Left lung (tissue), 4 donors: ENCODE measurements at regions not wholly inside any gene's neighbourhood (a gene's known extent, or its start where the extent isn't known, plus 50 kb on each side); places are given as distances from the start of the nearest gene placed in this dataset.
"Not testable (repeated sequence)": the region's sequence is repeated elsewhere in the genome, so short reads cannot be mapped to it uniquely, and the experiment has no call there.

Experiments
- ATAC-seq: fragments of 200-7000 bp; cut with Tn5 transposase; one replicate; pipeline ENCODE4 v1.9.1; 2020; ENCODE audit warnings: moderate library complexity
- DNase-seq, 4 donors: peaks; one replicate each; pipeline ENCODE4 v3.0.0-alpha.2; 2013 to 2020
- H3K27ac ChIP-seq, 2 donors: fragments of 200-600 bp; sonication (generic) in 1 of 2; one replicate each; pipeline versions ENCODE4 v1.5.0 to v1.8.0; 2020 to 2021
- H3K27me3 ChIP-seq, 2 donors: fragments of 200-600 bp; sonication (generic) in 1 of 2; one replicate each; pipeline versions ENCODE4 v1.5.0 to v1.8.0; 2020 to 2021
- H3K36me3 ChIP-seq, 2 donors: fragments of 200-600 bp; sonication (generic) in 1 of 2; one replicate each; pipeline versions ENCODE4 v1.5.0 to v1.8.0; 2020 to 2021
- H3K4me1 ChIP-seq, 2 donors: fragments of 200-600 bp; one replicate each; pipeline ENCODE4 v1.8.0; 2021
- H3K4me3 ChIP-seq, 2 donors: fragments of 200-600 bp; sonication (generic) in 1 of 2; one replicate each; pipeline versions ENCODE4 v1.5.0 to v1.8.0; 2020 to 2021; ENCODE audit warnings: mild to moderate bottlenecking in 1 of 2
- H3K9me3 ChIP-seq, 2 donors: fragments of 200-600 bp; sonication (generic) in 1 of 2; one replicate each; pipeline versions ENCODE4 v1.5.0 to v1.8.0; 2020 to 2021
- intact Hi-C, 2 donors: fragments of 100-400 bp; cut with DNase I; formaldehyde crosslinking; loops; one replicate each; pipeline versions ENCODE4 v1.11.2 to v1.14.2; 2022
- TF ChIP-seq, protein P1 (sequence below), 2 donors: fragments of 200-600 bp; sonication (generic) in 1 of 2; IDR thresholded peaks; one replicate each; pipeline versions ENCODE4 v1.5.0 to v1.8.0; 2021; ENCODE audit warnings: antibody characterized with exemption in 2 of 2
- donor health status: DM: no; HTN: yes; CAD: no.
- donor health status: DM: no; HTN: no; CAD: no.

DNA sequence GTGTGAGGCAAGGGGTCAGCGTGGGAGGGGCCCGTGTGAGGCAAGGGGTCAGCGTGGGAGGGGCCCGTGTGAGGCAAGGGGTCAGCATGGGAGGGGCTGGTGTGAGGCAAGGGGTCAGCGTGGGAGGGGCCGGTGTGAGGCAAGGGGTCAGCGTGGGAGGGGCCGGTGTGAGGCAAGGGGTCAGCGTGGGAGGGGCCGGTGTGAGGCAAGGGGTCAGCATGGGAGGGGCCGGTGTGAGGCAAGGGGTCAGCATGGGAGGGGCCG lies 119.2 kb downstream of the SEPTIN14 start:
- H3K36me3 ChIP-seq, H3K27ac ChIP-seq, H3K4me1 ChIP-seq, H3K4me3 ChIP-seq, intact Hi-C loops, H3K9me3 ChIP-seq, H3K27me3 ChIP-seq, DNase-seq, ATAC-seq: not testable (repeated sequence)

DNA sequence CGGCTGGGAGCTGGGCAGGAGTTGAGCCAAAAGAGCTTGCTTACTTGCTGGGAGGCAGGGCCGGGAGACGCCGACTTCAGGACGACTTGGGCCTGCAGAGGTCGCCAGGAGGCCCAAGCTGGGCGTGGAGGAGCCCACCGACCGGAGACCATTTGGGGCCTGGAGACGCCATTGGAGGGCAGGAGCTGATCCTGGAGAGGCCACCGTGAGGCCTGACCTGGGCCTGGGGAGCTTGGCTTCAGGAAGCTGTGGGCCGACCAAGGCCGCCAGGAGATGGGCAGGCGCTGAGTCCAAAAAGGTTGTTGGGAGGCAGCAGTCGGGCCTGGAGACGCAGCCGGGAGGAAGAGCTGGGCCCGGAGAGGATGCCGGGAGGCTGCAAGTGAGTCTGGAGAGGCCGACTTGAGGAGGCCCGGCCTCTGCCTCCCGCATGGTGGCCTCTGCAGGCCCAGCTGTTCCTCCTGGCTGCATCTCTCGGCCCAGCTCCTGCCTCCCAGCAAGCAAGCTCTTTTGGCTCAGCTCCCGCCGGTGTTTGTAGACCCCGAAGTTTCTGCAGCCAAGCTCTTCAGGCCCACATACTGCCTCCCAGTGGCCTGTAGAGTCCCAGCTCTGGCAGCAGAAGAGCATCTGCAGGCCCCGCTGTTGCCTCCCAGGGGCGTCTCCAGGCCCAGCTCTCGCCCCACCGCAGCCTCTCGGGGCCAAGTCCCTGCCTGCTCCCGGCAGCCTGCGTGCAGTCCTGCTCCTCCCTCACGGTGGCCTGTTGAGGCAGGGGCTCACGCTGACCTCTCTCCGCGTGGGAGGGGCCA lies 119.7 kb downstream of the SEPTIN14 start:
- H3K9me3 ChIP-seq, H3K4me1 ChIP-seq, H3K4me3 ChIP-seq, H3K27ac ChIP-seq, H3K27me3 ChIP-seq, H3K36me3 ChIP-seq, intact Hi-C loops, ATAC-seq: not testable (repeated sequence)
- peak in 1 of 4 donors; percentile 79 for DNase-seq

DNA sequence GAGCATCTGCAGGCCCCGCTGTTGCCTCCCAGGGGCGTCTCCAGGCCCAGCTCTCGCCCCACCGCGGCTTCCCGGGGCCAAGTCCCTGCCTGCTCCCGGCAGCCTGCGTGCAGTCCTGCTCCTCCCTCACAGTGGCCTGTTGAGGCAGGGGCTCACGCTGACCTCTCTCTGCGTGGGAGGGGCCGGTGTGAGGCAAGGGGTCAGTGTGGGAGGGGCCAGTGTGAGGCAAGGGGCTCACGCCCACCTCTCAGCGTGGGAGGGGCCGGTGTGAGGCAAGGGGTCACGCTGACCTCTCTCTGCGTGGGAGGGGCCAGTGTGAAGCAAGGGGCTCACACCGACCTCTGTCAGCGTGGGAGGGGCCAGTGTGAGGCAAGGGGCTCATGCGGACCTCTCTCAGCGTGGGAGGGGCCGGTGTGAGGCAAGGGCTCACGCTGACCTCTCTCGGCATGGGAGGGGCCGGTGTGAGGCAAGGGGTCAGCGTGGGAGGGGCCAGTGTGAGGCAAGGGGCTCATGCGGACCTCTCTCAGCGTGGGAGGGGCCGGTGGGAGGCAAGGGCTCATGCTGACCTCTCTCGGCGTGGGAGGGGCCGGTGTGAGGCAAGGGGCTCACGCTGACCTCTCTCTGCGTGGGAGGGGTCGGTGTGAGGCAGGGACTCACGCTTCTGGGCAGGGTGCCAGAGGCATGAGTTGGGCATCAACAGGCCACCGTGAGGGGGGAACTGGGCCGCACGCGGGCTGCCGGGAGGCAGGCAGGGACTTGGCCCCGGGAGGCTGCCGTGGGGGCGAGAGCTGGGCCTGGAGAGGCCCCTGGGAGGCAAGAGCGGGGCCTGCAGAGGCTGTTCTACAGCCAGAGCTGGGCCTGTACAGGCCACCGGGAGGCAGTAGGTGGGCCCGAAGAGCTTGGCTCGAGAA lies 120.6 kb downstream of the SEPTIN14 start:
- intact Hi-C loops, H3K4me1 ChIP-seq, H3K4me3 ChIP-seq, H3K27ac ChIP-seq, ATAC-seq, H3K27me3 ChIP-seq, H3K36me3 ChIP-seq, H3K9me3 ChIP-seq: not testable (repeated sequence)
- DNase-seq: peak in 1 of 4 donors; percentile 1

DNA sequence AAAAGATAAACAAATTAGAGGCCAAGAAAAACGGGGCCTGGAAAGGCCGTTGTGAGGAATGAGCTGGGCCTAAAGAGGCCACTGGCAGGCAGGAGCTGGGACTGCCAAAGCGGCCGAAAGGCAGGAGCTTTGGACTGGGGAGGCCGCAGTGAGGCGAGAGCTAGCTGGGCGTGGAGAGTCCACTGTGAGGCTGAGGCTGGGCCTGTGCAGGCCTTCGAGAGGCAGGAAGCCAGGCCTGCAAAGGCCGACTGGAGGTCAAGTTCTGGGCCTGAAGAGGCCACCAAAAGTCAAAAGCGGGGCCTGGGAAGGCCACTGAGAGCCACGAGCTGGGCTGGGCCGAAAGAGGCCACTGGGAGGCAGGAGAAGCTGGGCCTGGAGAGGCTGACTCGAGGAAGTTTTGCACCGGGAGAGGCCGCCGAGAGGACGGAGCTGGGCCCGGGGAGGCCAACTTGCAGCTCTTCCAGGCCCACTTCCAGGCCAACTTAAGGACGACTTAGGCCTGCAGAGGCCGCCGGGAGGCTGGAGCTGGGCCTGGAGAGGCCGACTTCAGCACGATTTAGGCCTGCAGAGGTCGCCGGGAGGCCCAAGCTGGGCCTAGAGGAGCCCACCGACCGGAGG lies 121.8 kb downstream of the SEPTIN14 start:
- ATAC-seq: not testable (repeated sequence)

DNA sequence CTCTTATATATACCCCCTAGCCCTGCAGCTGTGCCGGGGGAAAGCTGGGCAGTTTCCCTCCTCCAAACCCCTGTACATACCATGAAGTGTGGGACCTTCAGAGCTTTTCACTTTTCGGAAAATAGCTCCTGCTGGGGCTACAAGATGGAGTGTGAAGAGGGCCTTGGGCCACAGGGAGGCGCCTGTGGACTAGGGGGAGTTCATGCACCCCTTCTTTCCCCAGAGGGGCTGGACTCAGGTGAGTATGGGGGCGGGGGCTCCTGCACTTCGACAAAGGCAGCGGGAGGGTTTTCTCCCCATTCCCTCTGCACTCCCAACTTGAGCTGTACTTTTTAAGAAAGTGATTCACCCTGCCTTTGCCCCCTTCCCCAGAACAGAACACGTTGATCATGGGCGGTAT lies 122.5 kb downstream of the SEPTIN14 start:
- H3K4me3 ChIP-seq, H3K9me3 ChIP-seq, H3K27me3 ChIP-seq, H3K36me3 ChIP-seq, ATAC-seq, DNase-seq, H3K27ac ChIP-seq, intact Hi-C loops, H3K4me1 ChIP-seq: not testable (repeated sequence)

More for the DNA sequence above, 121.8 kb downstream of the SEPTIN14 start:
- H3K36me3 ChIP-seq, H3K9me3 ChIP-seq, H3K4me3 ChIP-seq, intact Hi-C loops, H3K27ac ChIP-seq, H3K4me1 ChIP-seq, DNase-seq, H3K27me3 ChIP-seq: not testable (repeated sequence)

DNA sequence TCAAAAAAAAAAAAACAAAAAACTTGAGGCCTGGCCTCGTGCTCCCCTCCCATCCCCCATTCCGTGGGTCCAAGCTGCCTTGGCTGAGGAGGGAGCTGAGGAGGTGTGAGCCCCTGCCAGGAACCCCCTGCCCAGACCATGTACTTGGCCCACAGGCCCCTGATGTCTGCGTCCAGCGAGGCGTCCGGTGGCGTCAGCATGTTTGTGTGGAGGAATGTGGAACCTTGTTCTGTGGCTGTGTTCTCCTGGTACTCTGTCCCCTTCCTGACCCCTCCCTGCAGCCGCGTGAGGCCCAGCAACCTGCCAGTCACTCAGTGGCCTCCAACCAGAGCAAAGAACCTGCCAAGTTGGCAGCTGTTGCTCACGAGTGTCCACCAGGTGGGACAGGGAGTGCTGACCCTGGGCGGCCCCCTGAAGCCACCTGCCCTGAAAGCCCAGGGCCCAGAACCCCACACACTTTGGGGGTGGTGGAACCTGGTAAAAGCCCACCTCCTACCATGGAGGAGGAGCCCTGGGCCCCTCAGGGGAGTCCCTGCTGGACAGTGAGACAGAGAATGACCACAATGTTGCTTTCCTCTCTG lies 125.8 kb downstream of the SEPTIN14 start:
- peak in 1 of 4 donors; percentile 57 for DNase-seq
- H3K9me3 ChIP-seq, H3K27me3 ChIP-seq, H3K36me3 ChIP-seq, H3K4me3 ChIP-seq, intact Hi-C loops, H3K4me1 ChIP-seq, ATAC-seq, H3K27ac ChIP-seq: not testable (repeated sequence)

DNA sequence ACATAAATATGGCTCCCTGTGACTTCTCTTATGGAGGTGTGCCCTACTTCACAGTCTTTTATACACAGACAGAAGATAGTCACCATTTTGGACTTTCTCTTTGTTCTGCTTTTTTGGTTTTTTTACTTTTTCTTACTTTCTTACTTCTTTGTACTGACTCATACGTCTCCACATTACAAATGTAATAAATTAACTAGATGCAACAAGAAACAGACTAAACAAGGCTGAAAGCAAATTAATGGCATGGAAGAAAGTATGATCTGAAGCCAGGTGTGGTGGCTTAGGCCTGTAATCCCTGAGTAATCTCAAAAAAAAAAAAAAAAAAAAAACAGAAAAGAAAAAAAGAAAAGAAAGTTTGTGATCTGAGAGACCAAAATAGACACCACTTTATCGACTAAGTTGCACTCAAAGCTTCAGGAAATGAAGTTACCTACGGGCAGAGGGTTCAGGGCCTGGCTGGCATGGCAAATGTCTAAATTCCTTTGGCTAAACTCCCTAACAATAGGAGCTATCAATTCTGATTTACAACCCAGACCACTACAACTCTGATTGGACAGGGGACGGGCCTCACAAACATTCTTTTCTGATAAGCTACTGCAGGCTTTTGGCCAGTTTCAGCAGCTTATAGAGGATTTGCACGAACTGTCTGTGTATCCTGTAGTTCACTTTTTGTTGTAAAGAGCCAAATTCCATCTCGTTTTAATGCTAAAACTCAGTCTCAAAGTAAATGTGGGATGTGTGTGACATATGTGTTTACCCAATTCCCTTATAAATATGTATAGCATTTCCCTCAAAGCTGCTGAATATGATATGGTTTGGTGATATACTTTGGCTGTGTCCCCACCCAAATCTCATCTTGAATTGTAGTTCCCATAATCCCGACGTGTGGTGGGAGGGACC lies 129.1 kb downstream of the SEPTIN14 start:
- intact Hi-C loops: no loop called here
- H3K4me3 ChIP-seq: no peak overlapping the region
- H3K9me3 ChIP-seq: no peaks in the 10 kb centered on the region
- H3K27me3 ChIP-seq: no peaks in the 10 kb centered on the region
- H3K36me3 ChIP-seq: no peaks in the 10 kb centered on the region
- TF ChIP-seq, protein P1, sequence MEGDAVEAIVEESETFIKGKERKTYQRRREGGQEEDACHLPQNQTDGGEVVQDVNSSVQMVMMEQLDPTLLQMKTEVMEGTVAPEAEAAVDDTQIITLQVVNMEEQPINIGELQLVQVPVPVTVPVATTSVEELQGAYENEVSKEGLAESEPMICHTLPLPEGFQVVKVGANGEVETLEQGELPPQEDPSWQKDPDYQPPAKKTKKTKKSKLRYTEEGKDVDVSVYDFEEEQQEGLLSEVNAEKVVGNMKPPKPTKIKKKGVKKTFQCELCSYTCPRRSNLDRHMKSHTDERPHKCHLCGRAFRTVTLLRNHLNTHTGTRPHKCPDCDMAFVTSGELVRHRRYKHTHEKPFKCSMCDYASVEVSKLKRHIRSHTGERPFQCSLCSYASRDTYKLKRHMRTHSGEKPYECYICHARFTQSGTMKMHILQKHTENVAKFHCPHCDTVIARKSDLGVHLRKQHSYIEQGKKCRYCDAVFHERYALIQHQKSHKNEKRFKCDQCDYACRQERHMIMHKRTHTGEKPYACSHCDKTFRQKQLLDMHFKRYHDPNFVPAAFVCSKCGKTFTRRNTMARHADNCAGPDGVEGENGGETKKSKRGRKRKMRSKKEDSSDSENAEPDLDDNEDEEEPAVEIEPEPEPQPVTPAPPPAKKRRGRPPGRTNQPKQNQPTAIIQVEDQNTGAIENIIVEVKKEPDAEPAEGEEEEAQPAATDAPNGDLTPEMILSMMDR (IDR thresholded peaks at IDR 0.05): no peak
- H3K27ac ChIP-seq: no peak overlapping the region
- no peaks in the 10 kb centered on the region for H3K4me1 ChIP-seq
- DNase-seq: peak in 1 of 4 donors; percentile 1
- no peak for ATAC-seq
